ENCODE measurements at regions not wholly inside any gene's neighbourhood (a gene's known extent, or its start where the extent isn't known, plus 50 kb on each side); places are given as distances from the start of the nearest gene placed in this dataset.

DNA sequence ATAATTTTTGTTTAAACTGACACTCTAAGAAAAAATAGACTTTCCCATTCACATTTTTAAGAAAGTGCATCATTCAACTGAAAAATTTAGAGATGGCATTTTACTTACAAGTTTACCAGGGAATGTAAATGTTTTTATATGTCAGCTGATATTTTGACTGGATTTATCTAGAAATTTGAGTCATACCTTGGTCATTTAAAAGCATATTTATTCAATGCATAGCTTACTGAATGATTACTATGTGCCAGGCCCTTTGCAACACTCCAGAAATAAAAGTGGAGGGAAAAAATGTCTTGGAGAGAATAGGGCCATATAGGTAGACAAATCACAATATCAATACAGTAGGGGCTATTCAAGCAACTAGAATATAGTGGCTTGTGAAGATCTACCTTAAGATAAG is 98.4 kb upstream of the FAM3C start:
- no peaks in the 10 kb centered on the region for H3K36me3 ChIP-seq (replicated peaks; ENCODE audit: insufficient read depth, low read length)
- H3K4me1 ChIP-seq (ENCODE audit: low read length): no peaks in the 10 kb centered on the region
- no peaks in the 10 kb centered on the region for H3F3A ChIP-seq (ENCODE audit: insufficient read depth, low read length)
- DNase-seq: no peak
- no peaks in the 10 kb centered on the region for H4K20me1 ChIP-seq (ENCODE audit: insufficient read depth, low read length)
- H3K9me2 ChIP-seq (replicated peaks; ENCODE audit: insufficient read depth, low read length): no peaks in the 10 kb centered on the region
- H2AFZ ChIP-seq (ENCODE audit: low read length): no peak overlapping the region
- H3K4me2 ChIP-seq (ENCODE audit: low read depth, low read length): no peak overlapping the region
- no peaks in the 10 kb centered on the region for H3K79me2 ChIP-seq (ENCODE audit: low read length)
- no peak overlapping the region for H3K4me3 ChIP-seq (ENCODE audit: low read length)
- TF ChIP-seq CTCF (IDR thresholded peaks at IDR 0.05; ENCODE audit: low read length) (no peak), EZH2 (optimal IDR thresholded peaks at IDR 0.05; ENCODE audit: low read depth, low read length) (no peak), EZH2phosphoT487 (IDR thresholded peaks at IDR 0.05; ENCODE audit: low read length) (no peak)
- no peak overlapping the region for H3K9ac ChIP-seq (ENCODE audit: low read length)
- no peak overlapping the region for H3K27ac ChIP-seq (ENCODE audit: low read length)
- H3K9me3 ChIP-seq (replicated peaks; ENCODE audit: insufficient read depth, low read length): no peaks in the 10 kb centered on the region
- no peaks in the 10 kb centered on the region for H3K27me3 ChIP-seq (replicated peaks; ENCODE audit: insufficient read depth, low read length)

- H3K9ac ChIP-seq (ENCODE audit: low read length): no peak overlapping the region
- no peaks in the 10 kb centered on the region for H3K36me3 ChIP-seq (replicated peaks; ENCODE audit: insufficient read depth, low read length)
- TF ChIP-seq CTCF (IDR thresholded peaks at IDR 0.05; ENCODE audit: low read length) (0 out of 2 replicates have a peak, but pooled peaks have one; percentile 7), EZH2 (optimal IDR thresholded peaks at IDR 0.05; ENCODE audit: low read depth, low read length) (no peak), EZH2phosphoT487 (IDR thresholded peaks at IDR 0.05; ENCODE audit: low read length) (no peak)
- no peaks in the 10 kb centered on the region for H4K20me1 ChIP-seq (ENCODE audit: insufficient read depth, low read length)
- H2AFZ ChIP-seq (ENCODE audit: low read length): no peak overlapping the region
- no peaks in the 10 kb centered on the region for H3K9me3 ChIP-seq (replicated peaks; ENCODE audit: insufficient read depth, low read length)
- no peaks in the 10 kb centered on the region for H3K9me2 ChIP-seq (replicated peaks; ENCODE audit: insufficient read depth, low read length)
- no peak overlapping the region for H3K27ac ChIP-seq (ENCODE audit: low read length)
- no peaks in the 10 kb centered on the region for H3K4me1 ChIP-seq (ENCODE audit: low read length)
- DNase-seq: no peak
- no peaks in the 10 kb centered on the region for H3F3A ChIP-seq (ENCODE audit: insufficient read depth, low read length)
- H3K4me3 ChIP-seq (ENCODE audit: low read length): no peak overlapping the region
- no peaks in the 10 kb centered on the region for H3K27me3 ChIP-seq (replicated peaks; ENCODE audit: insufficient read depth, low read length)
- H3K79me2 ChIP-seq (ENCODE audit: low read length): no peaks in the 10 kb centered on the region
- H3K4me2 ChIP-seq (ENCODE audit: low read depth, low read length): no peak overlapping the region
Measured at GRCh38 chr7:121493553-121493952, 97.4 kb upstream of the FAM3C start.

DNA sequence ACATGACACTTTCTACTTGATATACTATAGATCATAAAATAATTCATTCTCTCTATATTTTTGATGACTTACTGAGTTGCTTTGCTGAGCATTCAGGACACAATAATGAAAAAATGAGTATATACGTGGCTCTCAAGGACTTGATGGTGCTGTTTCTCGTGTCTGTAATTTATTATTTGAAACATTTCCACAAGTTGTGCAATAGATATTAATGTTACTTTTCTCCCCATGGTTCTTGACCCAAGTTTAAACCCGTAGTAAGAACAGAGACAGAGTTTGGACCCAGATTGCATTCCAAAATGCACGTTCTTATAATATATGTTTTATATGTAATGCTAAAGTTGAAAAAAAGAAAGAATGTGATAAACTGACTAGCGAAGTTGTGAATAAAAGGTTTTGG is 94.2 kb upstream of the FAM3C start:
- Histone ChIP-seq H3K4me1 (ENCODE audit: low read length) (peaks cover 12% of the 10 kb centered on the region), H3K9me2 (replicated peaks; ENCODE audit: insufficient read depth, low read length) (no peaks in the 10 kb centered on the region), H3F3A (ENCODE audit: insufficient read depth, low read length) (no peaks in the 10 kb centered on the region), H3K9me3 (replicated peaks; ENCODE audit: insufficient read depth, low read length) (no peaks in the 10 kb centered on the region), H3K36me3 (replicated peaks; ENCODE audit: insufficient read depth, low read length) (no peaks in the 10 kb centered on the region), H4K20me1 (ENCODE audit: insufficient read depth, low read length) (no peaks in the 10 kb centered on the region), H3K27me3 (replicated peaks; ENCODE audit: insufficient read depth, low read length) (no peaks in the 10 kb centered on the region), H3K9ac (ENCODE audit: low read length) (no peak overlapping the region), H3K79me2 (ENCODE audit: low read length) (no peaks in the 10 kb centered on the region), H3K27ac (ENCODE audit: low read length) (no peak overlapping the region), H3K4me3 (ENCODE audit: low read length) (no peak overlapping the region), H2AFZ (ENCODE audit: low read length) (no peak overlapping the region), H3K4me2 (ENCODE audit: low read depth, low read length) (no peak overlapping the region)
- no peak for TF ChIP-seq EZH2 (optimal IDR thresholded peaks at IDR 0.05; ENCODE audit: low read depth, low read length)
- no peak for TF ChIP-seq EZH2phosphoT487 (IDR thresholded peaks at IDR 0.05; ENCODE audit: low read length)
- no peak for TF ChIP-seq CTCF (IDR thresholded peaks at IDR 0.05; ENCODE audit: low read length)
- DNase-seq: no peak

All from MM.1S (cell line).